Calu3 (cell line): ENCODE measurements at regions not wholly inside any gene's neighbourhood (a gene's known extent, or its start where the extent isn't known, plus 50 kb on each side); places are given as distances from the start of the nearest gene placed in this dataset.

Source experiments
- BruUV-seq: library from RNA; stranded (reverse); fragments of 400-500 nt; replicated peaks from 2 replicates; lab custom pipeline; 2021; lab: Mats Ljungman, UMichigan
- CTCF ChIA-PET: fragments of 300-600 bp; sonication (Branson Sonifier 250); formaldehyde crosslinking; loops from one replicate; lab custom pipeline; 2022; ENCODE audit warnings: antibody characterized with exemption; lab: Charles Lee
- DNase-seq: peaks from one replicate; pipeline ENCODE4 v3.0.0; 2022
- H3K27ac Mint-ChIP-seq: one replicate; pipeline ENCODE4 v1.8.0; 2022; ENCODE audit warnings: mixed read lengths; ENCODE audit not compliant: unreplicated experiment
- H3K27me3 Mint-ChIP-seq: one replicate; pipeline ENCODE4 v1.8.0; 2022; ENCODE audit warnings: mixed read lengths; ENCODE audit not compliant: unreplicated experiment
- H3K36me3 Mint-ChIP-seq: one replicate; pipeline ENCODE4 v1.8.0; 2022; ENCODE audit warnings: mild to moderate bottlenecking, moderate library complexity, mixed read lengths; ENCODE audit not compliant: insufficient read depth, unreplicated experiment
- H3K4me1 Mint-ChIP-seq: one replicate; pipeline ENCODE4 v1.8.0; 2022; ENCODE audit warnings: mild to moderate bottlenecking, low read depth, mixed read lengths; ENCODE audit not compliant: unreplicated experiment
- H3K4me3 Mint-ChIP-seq: one replicate; pipeline ENCODE4 v1.8.0; 2022; ENCODE audit warnings: mild to moderate bottlenecking, low read depth, moderate library complexity, mixed read lengths; ENCODE audit not compliant: unreplicated experiment
- H3K9me3 Mint-ChIP-seq: one replicate; pipeline ENCODE4 v1.8.0; 2022; ENCODE audit warnings: low read depth, mixed read lengths; ENCODE audit not compliant: unreplicated experiment
- CTCF ChIP-seq: fragments of 200-600 bp; IDR thresholded peaks from one replicate; pipeline ENCODE4 v1.8.0; 2022; ENCODE audit warnings: antibody characterized with exemption; ENCODE audit not compliant: unreplicated experiment
- intact Hi-C: fragments of 100-400 bp; cut with micrococcal nuclease; formaldehyde crosslinking; loops from one replicate; pipeline ENCODE4 v1.10.0; 2022; ENCODE audit not compliant: unreplicated experiment

- BruUV-seq, result no TSS peak
- no peak for DNase-seq
- no peak for TF ChIP-seq CTCF
- H3K9me3 Mint-ChIP-seq, result peaks cover 10% of the 10 kb centered on the region
- no peak overlapping the region for H3K27ac Mint-ChIP-seq
- H3K4me3 Mint-ChIP-seq, result no peak overlapping the region
- no peaks in the 10 kb centered on the region for H3K36me3 Mint-ChIP-seq
- CTCF ChIA-PET, result no interaction called here
- H3K4me1 Mint-ChIP-seq, result no peaks in the 10 kb centered on the region
- intact Hi-C loops, result no loop called here
- no peaks in the 10 kb centered on the region for H3K27me3 Mint-ChIP-seq
Measured at GRCh38 chr4:23174179-23174578, 481.4 kb downstream of the GBA3 start.

GRCh38 chr4:23171976-23172375 lies 479.2 kb downstream of the GBA3 start:
- no peak for TF ChIP-seq CTCF
- H3K9me3 Mint-ChIP-seq, result peaks cover 9% of the 10 kb centered on the region
- H3K27ac Mint-ChIP-seq, result no peak overlapping the region
- H3K4me1 Mint-ChIP-seq, result no peaks in the 10 kb centered on the region
- H3K4me3 Mint-ChIP-seq, result no peak overlapping the region
- BruUV-seq, result no TSS peak
- no peak for DNase-seq
- H3K27me3 Mint-ChIP-seq, result no peaks in the 10 kb centered on the region
- intact Hi-C loops, result no loop called here
- H3K36me3 Mint-ChIP-seq, result no peaks in the 10 kb centered on the region
- CTCF ChIA-PET, result interaction anchor here (0.7 kb wide), 1 partner anchor 42 kb away, joined by 4 read pairs; no protein-coding TSS in a partner anchor

GRCh38 chr4:23169608-23170311 lies 477.0 kb downstream of the GBA3 start:
- TF ChIP-seq CTCF, result no peak
- Mint-ChIP-seq H3K4me1 (peaks cover under 1% of the 10 kb centered on the region), H3K4me3 (no peak overlapping the region), H3K9me3 (peaks cover 7% of the 10 kb centered on the region), H3K36me3 (no peaks in the 10 kb centered on the region), H3K27me3 (no peaks in the 10 kb centered on the region), H3K27ac (no peak overlapping the region)
- no peak for DNase-seq
- BruUV-seq, result no TSS peak
- intact Hi-C loops, result no loop called here
- CTCF ChIA-PET, result no interaction called here

GRCh38 chr4:23166919-23167318 lies 474.2 kb downstream of the GBA3 start:
- no peak for TF ChIP-seq CTCF
- Mint-ChIP-seq H3K4me3 (no peak overlapping the region), H3K36me3 (no peaks in the 10 kb centered on the region), H3K9me3 (no peaks in the 10 kb centered on the region), H3K27me3 (no peaks in the 10 kb centered on the region), H3K27ac (no peak overlapping the region), H3K4me1 (peaks cover 21% of the 10 kb centered on the region)
- intact Hi-C loops, result no loop called here
- CTCF ChIA-PET, result interaction anchor here (0.5 kb wide), 1 partner anchor 211 kb away, joined by 5 read pairs; no protein-coding TSS in a partner anchor
- BruUV-seq, result no TSS peak
- DNase-seq, result no peak
